Stimulated activated CD4-positive, alpha-beta T cell treated with anti-CD3 and anti-CD28 coated beads, Interleukin-1b, Interleukin-23, amount 100 ng/mL, for 48 hours (primary cell): ENCODE measurements at regions not wholly inside any gene's neighbourhood (a gene's known extent, or its start where the extent isn't known, plus 50 kb on each side); places are given as distances from the start of the nearest gene placed in this dataset.

Source experiments
- DNase-seq: peaks from one replicate; pipeline ENCODE4 v3.0.0-alpha.2; 2020

- DNase-seq, result no peak
Measured at GRCh38 chr18:10402871-10403559, 51.4 kb upstream of the APCDD1 start.

GRCh38 chr18:10403708-10404107, 50.7 kb upstream of the APCDD1 start:
- no peak for DNase-seq

- no peak for DNase-seq
Measured at GRCh38 chr18:10404168-10404567, 50.3 kb upstream of the APCDD1 start.
